HTERT RPE-1 (cell line): ENCODE measurements at regions not wholly inside any gene's neighbourhood (a gene's known extent, or its start where the extent isn't known, plus 50 kb on each side); places are given as distances from the start of the nearest gene placed in this dataset.

Experiments used
- in situ Hi-C: fragments of 300-500 bp; cut with MboI; formaldehyde crosslinking; loops from 4 replicates; pipeline ENCODE4 v1.14.3; 2020; ENCODE audit warnings: low sequenced_read_pairs

- in situ Hi-C loops, result no loop called here
These were observed 847.6 kb upstream of the ALCAM start for GRCh38 chr3:104519068-104519467.

- in situ Hi-C loops, result no loop called here
These were observed 847.1 kb upstream of the ALCAM start for GRCh38 chr3:104519468-104520227.

- in situ Hi-C loops, result no loop called here
These were observed 846.5 kb upstream of the ALCAM start for GRCh38 chr3:104520228-104520655.

- in situ Hi-C loops, result no loop called here
These were observed 844.9 kb upstream of the ALCAM start for GRCh38 chr3:104521606-104522336.

- in situ Hi-C loops, result no loop called here
These were observed 843.6 kb upstream of the ALCAM start for GRCh38 chr3:104523136-104523535.

GRCh38 chr3:104526901-104527401, 839.8 kb upstream of the ALCAM start:
- in situ Hi-C loops, result no loop called here

GRCh38 chr3:104530934-104531333, 835.8 kb upstream of the ALCAM start:
- in situ Hi-C loops, result no loop called here

GRCh38 chr3:104536715-104537114, 830.0 kb upstream of the ALCAM start:
- in situ Hi-C loops, result no loop called here

GRCh38 chr3:104537323-104537722, 829.4 kb upstream of the ALCAM start:
- in situ Hi-C loops, result no loop called here

- in situ Hi-C loops, result no loop called here
These were observed 820.4 kb upstream of the ALCAM start for GRCh38 chr3:104546301-104546700.

- in situ Hi-C loops, result no loop called here
These were observed 819.7 kb upstream of the ALCAM start for GRCh38 chr3:104547031-104547430.

- in situ Hi-C loops, result no loop called here
These were observed 818.3 kb upstream of the ALCAM start for GRCh38 chr3:104548401-104548800.

GRCh38 chr3:104549099-104549714, 817.5 kb upstream of the ALCAM start:
- in situ Hi-C loops, result no loop called here

GRCh38 chr3:104553121-104553520, 813.6 kb upstream of the ALCAM start:
- in situ Hi-C loops, result no loop called here

GRCh38 chr3:104554425-104554824, 812.3 kb upstream of the ALCAM start:
- in situ Hi-C loops, result no loop called here

- in situ Hi-C loops, result no loop called here
These were observed 811.0 kb upstream of the ALCAM start for GRCh38 chr3:104555728-104556127.

- in situ Hi-C loops, result no loop called here
These were observed 810.2 kb upstream of the ALCAM start for GRCh38 chr3:104556372-104557078.

GRCh38 chr3:104561324-104561723, 805.4 kb upstream of the ALCAM start:
- in situ Hi-C loops, result no loop called here

GRCh38 chr3:104564045-104564643, 802.6 kb upstream of the ALCAM start:
- in situ Hi-C loops, result no loop called here

- in situ Hi-C loops, result no loop called here
These were observed 800.7 kb upstream of the ALCAM start for GRCh38 chr3:104566054-104566453.

- in situ Hi-C loops, result no loop called here
These were observed 791.1 kb upstream of the ALCAM start for GRCh38 chr3:104575634-104576033.
